Activated CD4-positive, alpha-beta T cell treated with anti-CD3 and anti-CD28 coated beads for 48 hours (primary cell): ENCODE measurements at regions not wholly inside any gene's neighbourhood (a gene's known extent, or its start where the extent isn't known, plus 50 kb on each side); places are given as distances from the start of the nearest gene placed in this dataset.
"Not testable (repeated sequence)": the region's sequence is repeated elsewhere in the genome, so short reads cannot be mapped to it uniquely, and the experiment has no call there.

ENCODE experiments used
- DNase-seq: peaks from one replicate; pipeline ENCODE4 v3.0.0-alpha.2; 2020

DNA sequence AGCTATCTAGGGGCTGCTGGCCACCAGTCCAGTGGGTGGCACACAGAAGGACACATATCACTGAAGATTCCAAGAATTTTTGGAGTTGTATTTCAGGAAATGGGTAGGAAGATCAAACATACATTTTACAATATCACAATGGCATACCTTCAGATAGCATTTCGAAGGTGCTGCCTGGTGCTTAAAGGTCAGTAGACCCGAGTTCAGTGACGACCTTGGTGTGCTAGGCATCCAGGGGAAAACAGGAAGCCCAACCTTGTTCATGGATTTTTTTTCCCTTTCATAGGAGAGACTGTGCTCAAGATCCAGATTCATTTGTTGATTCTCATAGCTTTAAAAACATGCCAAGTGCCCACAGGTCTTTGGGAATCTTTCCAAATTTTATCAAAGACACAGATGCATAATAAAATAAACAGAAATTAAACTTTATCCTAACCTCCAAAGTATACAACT lies 51.0 kb upstream of the RCBTB2 start:
- DNase-seq, result no peak

DNA sequence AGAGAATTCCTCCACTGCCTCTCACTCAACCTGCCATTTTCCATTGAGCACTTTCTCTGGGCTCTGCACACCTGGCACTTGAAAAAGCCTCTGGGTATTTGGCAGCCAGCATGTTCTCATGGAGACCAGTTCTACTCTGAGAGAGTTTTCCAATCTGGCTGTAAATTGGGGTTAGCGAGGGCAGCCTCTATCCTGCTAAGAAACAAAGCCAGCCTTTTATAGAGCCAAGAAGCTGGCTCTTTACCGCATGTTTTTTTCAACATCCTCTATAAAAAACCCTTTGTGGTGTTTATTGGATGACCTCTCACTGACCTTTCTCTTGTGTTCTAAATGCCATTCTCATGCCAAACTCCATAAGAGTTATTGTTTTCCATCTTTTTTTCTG lies 52.6 kb upstream of the RCBTB2 start:
- no peak for DNase-seq

DNA sequence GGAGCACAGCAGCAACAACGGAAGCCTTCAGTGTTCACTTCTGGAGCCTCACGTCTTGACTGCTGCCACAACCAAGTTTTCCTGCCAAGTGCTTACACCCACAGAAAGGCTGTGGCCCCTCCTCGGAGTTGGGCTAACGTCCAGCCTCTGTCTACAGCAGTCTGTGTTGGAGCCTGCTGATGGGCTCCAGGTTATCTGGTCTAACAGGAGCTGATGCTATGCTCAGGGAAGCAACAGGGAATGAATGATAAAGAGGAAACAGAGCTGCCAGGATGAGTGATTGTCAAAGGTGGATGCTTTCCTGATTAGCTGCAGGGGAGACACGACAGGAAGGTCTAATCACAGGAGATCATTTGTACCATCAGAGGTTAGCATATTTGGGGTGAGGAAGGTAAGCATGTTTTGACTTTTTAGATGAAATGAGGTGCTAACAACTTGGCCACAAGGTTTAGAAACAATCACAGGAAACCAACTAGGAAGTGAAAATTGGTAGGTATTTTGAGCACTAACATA lies 53.8 kb upstream of the RCBTB2 start:
- DNase-seq, result no peak

DNA sequence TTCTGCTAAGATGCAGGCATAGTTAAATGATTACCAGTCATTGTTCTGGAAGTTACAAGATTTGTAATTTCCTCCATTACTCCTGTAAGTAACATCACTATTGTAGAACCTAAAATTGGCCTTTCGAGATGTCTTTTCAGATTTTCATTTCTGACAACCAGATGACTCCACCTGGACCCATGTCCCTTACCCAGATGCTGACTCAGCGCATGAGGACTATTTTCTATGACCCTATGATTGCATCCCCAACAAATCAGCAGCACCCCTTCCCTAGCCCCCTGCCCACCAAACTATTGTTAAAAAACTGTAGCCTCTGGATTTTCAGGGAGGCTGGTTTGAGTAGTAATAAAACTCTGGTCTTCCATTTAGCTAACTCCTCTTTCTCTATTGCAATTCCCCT lies 55.2 kb upstream of the RCBTB2 start:
- no peak for DNase-seq

DNA sequence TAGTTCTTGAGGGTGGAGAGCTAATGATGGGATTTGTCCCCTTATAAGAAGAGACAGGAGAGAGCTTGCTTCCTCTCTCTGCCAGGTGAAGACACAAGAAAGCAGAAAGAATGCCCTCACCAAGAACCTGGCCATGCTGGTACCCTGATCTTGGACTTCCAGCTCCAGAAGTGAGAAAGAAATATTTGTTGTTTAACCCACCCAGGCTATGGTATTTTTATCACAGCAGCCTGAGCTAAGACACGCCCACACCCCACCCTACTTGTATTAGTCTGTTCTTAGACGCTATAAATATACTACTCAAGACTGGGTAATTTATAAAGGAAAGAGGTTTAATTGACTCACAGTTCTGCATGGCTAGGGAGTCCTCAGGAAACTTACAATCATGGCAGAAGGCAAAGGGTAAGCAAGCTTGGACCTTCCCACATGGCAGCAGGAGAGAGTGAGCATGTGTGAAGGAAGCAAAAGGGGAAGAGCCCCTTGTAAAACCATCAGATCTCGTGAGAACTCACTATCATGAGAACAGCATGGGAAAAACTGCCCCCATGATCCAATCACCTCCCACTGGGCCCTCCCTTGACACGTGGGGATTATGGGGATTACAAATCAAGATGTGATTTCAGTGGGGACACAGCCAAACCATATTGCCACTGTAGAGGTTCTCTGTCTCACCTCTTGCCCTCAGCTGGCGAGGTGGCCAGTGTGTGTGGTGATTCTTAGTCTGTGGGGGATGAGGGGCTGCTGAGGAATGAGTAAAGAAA lies 57.4 kb upstream of the RCBTB2 start:
- DNase-seq, result no peak

DNA sequence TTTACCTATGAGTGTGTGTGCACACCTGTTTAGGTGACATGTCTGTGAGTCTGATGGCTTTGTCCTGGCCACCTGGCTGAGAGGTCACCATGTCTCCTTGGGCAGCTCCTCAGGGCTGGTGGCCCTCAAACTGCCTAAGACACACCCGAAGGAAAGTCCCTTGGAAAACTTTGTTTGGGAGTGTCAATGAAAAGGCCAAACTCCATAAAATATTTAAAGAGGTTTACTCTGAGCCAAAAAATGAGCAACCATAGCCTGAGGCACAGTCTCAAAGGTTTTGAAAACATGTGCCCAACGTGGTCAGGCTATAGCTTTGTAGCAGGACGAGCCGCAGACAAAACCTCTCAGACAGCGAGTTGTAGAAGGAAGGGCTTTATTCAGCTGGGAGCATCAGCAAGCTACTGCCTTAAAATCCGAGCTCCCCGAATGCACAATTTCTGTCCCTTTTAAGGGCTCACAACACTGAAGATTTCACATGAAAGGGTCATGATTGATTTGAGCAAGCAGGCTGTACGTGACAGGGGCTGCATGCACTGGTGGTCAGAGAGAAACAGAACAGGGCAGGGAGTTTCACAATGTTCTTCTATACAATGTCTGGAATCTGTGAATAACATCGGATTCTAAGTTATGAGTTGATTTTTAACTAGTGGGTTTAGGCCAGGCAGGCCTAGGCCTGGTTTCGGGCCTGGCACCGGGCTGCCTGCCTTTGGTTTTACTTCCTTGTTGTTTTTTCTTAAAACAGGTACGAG lies 58.4 kb upstream of the RCBTB2 start:
- not testable (repeated sequence) for DNase-seq

DNA sequence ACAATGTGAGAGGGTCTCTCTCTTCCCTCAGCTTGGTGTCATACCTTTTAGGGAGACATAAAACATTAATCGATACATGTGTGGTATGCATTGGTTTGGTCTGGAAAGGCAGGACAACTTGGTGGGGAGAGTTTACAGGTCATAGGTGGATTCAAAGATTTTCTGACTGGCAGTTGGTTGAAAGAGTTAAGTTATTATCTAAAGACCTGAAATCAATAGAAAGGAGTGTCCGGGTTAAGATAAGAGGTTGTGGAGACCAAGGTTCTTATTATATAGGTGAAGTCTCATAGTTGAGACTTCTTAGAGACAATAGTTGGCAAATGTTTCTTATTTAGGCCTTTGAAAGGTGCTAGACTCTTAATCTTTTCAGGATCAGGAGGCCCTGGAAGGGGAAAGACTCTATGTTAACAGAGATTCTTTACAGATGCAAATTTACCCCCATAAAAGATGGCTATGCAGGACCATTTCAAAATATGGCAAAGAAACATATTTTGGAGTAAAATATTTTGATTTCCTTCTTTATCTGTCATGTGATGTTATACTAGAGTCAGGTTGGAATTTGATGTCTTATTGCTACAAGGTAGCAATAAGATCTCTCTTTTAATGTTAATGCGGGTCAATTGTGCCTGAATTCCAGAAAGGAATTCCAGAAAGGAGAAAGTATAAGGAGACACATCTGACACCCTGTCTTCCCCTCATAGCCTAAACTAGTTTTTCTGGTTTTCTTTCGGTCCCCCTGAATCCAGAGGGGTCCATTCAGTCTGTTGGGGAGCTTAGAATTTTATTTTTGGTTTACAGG lies 59.2 kb upstream of the RCBTB2 start:
- DNase-seq, result no peak

DNA sequence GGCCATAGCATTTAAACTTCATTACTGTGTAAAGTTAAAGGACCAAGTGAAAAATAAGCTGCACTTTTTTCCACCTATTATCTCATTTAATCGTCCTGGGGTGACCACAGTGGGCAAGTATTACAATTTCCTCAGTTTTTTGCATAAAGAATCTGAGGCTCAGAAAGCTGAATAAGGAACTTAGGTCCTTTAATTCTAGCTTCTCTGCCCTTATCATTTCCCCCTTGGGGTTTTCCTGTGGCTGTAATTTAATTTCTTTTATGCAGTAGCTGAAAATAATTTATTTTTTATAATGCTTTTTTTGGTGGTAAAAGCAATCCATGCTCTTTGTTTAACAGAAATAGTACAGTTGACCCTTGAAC lies 59.8 kb upstream of the RCBTB2 start:
- no peak for DNase-seq

DNA sequence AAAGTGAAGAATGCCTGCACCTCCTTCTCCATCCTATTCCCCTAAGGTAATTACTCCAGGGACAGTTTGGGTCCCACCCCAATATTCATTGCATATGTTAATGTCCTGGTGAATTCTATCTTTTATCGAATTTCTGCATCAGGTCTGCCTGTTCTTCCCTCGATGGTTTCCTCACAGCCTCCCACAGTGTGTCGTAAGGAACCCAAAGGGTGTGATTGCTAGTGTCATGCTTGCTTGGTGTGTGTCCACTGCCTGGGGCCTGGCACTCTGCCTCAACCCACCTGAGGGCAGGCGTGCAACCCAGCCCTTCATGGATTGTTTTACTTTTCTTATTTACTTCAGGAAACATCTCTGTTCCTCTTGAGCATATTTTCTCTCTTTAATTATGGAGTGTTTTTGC lies 60.2 kb upstream of the CYSLTR2 start:
- DNase-seq, result no peak

DNA sequence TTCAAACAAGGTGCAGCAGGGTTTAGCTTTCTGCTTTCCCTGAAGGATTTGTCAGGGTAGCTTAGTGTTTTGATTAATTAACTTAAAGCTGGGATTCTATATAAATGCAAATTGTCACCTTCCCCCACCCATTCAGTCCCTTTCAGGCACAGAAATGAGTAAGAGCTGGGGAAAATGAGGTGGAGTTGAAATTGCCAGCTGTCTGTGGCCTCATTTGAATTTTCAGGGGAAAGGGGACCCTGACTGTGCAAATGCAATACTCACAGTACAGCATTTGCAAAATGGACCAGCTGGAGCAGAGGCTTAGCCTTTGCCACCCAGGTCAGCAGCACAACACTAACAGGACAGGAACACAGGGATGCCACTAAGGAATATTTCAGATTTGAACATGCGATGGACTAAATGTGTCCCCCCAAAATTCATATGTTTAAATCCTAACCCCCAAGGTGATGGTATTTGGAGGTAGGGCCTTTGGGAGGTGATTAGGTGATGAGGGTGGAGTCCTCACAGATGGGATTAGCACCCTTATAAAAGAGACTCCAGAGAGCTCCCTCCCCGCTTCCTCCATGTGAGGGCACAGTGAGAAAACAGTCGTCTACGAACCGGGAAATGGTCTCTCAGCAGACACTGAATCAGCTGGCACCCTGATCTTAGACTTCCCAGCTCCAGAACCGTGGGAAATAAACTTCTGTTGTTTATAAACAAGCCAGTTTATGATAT lies 59.5 kb upstream of the CYSLTR2 start:
- DNase-seq, result no peak

DNA sequence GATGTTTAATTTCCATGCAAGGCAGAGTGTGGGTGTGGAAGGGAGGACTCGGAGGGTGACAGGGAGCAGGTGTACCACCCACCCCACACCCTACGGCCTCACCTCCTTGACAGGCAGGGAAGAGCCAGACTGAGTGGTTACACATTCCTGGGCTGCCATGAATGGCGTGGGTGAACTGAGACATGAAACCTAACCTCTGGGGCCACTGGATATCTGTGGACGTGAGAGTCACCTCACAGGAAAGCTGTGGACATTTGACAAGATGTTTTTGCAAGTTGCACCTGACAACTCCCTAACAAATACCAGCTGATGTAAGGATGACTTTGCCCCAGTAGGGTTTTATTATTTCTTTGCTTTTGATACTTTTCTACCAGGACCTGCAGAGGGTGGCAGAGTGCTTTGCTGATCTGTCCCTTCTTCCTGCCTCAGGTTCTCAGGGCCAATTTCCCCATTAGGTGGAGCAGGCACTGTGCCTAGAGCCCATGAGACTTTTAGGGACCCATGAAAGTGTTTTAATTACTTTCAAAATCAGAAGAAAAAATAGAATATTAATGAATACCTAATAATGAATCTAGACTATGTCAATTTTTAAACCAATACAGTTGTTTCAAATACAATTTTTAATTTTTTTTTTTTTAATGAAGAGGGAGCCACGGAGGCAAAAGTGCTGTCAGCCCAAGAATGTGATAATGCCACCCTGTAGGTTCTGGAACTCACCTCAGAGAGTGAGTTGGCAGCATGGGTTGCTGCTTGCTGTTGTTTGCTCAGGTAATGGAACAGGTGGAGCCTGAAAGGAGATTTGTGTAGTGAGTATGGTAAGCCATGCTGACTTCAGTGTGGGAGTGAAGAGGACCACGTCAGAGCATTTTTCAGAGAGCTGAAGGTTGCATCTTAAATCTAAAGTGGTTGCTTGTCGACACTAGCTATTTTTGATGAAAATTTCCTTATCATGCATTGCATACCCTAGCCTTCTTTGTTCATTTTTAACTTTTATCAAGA lies 58.0 kb upstream of the CYSLTR2 start:
- DNase-seq, result peak; percentile 60

DNA sequence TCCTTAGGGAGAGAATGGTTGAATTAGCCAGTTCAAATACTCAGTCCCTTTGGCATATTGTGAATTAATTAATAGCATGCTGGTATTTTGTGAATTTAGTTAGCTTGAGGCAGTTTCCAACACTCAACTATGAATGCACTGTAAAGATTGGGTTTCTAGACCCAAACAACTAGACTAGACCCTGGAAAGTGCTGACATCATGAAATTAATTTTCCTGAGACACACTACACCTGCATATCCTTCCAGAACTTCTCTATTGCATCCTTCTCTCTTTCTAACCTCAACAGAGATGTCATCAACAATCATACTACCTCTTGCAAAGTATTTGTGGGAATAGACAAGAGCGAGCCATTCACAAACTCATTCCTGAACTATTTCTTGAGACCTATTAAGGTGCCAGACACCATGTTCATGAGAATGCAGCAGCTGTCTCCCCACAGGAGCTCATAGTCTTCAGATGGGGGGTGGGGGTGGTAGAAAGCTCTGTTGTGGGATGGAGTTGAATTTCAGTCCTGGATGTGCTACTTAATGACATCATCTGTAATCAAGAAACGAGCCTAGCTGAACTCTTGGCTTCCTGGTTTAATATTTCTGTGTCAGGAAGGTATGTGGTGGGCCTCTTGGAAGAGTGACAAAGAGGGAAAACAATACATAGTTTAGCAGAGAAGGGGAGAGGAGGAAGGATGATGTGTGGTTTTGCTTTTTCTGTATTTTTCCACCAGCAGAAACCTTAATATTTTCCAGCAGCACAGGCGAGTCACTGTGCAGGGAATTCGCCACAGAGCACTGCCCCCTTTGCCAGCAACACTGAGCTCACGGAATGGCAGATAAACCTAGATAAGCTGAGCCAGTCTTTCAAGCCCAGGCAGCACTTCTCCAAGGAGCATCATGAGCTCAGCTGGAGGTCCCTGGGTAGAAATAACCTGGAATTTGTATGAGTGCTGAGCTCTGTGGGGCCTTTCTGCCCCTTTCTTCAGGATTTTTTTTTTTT lies 53.1 kb upstream of the CYSLTR2 start:
- DNase-seq, result no peak

DNA sequence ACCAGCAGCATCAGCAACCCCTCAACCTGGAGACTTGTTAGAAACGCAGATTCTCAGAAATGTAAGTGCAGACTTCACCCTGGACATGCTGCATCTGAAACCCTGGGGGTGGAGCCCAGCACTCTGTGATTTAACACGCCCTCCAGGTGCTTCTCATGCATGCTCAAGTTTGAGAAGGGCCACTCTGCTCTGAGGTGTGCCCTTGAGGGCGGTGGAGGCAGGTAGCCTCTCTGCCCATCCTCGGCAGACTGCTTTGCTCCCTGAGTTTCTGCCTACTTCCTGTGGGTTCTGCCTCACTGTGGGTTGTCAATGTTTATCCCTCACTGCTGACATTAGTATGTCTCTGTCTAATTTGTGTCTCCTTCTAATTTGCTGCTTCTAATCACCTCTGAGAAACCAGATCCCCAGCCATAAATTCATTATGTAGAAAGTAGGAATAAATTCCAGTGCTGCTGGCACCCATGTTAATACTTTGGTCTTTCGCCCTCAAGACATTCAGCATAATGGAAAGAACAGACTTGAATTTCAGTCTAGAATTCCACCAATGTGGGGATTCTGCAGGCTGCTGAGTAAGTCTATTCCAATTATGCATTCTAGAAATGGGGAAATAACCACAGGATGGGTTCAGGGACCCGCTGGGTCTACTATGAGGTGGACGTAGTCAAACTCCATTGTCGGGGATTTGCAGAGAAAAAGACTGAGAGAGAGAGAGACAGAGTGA lies 51.3 kb upstream of the CYSLTR2 start:
- DNase-seq, result no peak

DNA sequence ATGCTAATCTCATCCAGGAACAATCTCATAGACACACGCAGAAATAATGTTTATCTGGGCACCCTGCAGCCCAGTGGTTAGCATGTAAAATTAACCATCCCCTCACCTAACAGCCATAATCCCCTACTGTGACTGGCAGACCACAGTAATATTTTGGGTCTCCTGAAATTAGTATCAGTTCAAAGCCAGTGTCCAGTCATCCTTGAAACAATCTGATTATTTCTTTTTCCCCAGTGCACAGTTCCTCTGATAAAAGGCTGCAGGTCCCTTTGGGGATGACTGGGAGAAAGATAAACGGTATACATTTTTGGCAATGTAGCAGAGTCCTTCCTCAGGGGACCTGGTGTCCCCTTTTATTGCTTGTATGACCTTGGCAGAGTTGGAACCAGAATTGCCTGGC lies 50.4 kb upstream of the CYSLTR2 start:
- no peak for DNase-seq
